K562 (cell line): ENCODE measurements at regions not wholly inside any gene's neighbourhood (a gene's known extent, or its start where the extent isn't known, plus 50 kb on each side); places are given as distances from the start of the nearest gene placed in this dataset.

Source experiments
- ATAC-seq: fragments of 200-7000 bp; cut with Tn5 transposase; 3 replicates; pipeline ENCODE4 v1.9.1; 2020; ENCODE audit warnings: moderate library complexity
- BruUV-seq: library from RNA; stranded (reverse); fragments of 400-500 nt; replicated peaks from 2 replicates; lab custom pipeline; 2021; lab: Mats Ljungman, UMichigan
- CTCF ChIA-PET: fragments of 300-600 bp; formaldehyde crosslinking; extraction: SDS; loops from one replicate; lab custom pipeline; 2021; ENCODE audit warnings: low intra/inter-chr PET ratio; lab: Yijun Ruan, JAX
- POLR2A ChIA-PET: fragments of 300-600, 350-650 bp; sonication (Branson Sonifier 250); formaldehyde crosslinking; extraction: SDS; loops from one replicate; lab custom pipeline; 2021; ENCODE audit warnings: antibody characterized with exemption, inconsistent platforms; lab: Yijun Ruan, JAX
- DNase-seq, 4 experiments: peaks; one replicate each; pipeline versions ENCODE4 v3.0.0 to v3.0.0-alpha.2; 2011 to 2018; ENCODE audit warnings: low spot score in 3 of 4, mixed read lengths in 3 of 4; ENCODE audit errors: extremely low read depth in 1 of 4
- FAIRE-seq: peaks from 2 replicates; lab custom pipeline; 2011; peaks lifted over from hg19 to GRCh38; lab: Jason Lieb, UNC
- H2AFZ ChIP-seq: 2 replicates; pipeline ENCODE4 v1.6.0; 2011; ENCODE audit warnings: low read depth, low read length, control low read depth, inconsistent platforms
- H3K27ac ChIP-seq: fragments of 200-600 bp; 3 replicates; pipeline ENCODE4 v1.8.0; 2011; ENCODE audit warnings: low read depth, mild to moderate bottlenecking, control low read depth, inconsistent platforms, low read length, moderate library complexity, mixed read lengths; ENCODE audit errors: extremely low read depth
- H3K27me3 ChIP-seq, 2 experiments: fragments of 300-600 bp in 1 of 2; 2 replicates in 1 of 2; 3 replicates in 1 of 2; pipeline versions ENCODE4 v1.6.0 to v1.8.0; 2011; ENCODE audit warnings: inconsistent platforms in 2 of 2, low read length in 2 of 2, mild to moderate bottlenecking in 1 of 2, mixed read lengths in 1 of 2, moderate library complexity in 1 of 2; ENCODE audit not compliant: control insufficient read depth in 2 of 2, insufficient read depth in 2 of 2
- H3K36me3 ChIP-seq: fragments of 300-600 bp; 3 replicates; pipeline ENCODE4 v1.8.0; 2011; ENCODE audit warnings: mild to moderate bottlenecking, low read length, inconsistent platforms; ENCODE audit not compliant: control insufficient read depth, insufficient read depth
- H3K4me1 ChIP-seq, 2 experiments: fragments of 200-600 bp in 1 of 2; replicated peaks in 1 of 2; 2 replicates in 1 of 2; 3 replicates in 1 of 2; pipeline versions ENCODE4 v1.5.1 to v1.8.0; 2011; ENCODE audit warnings: inconsistent platforms in 2 of 2, low read length in 2 of 2, mild to moderate bottlenecking in 1 of 2, mixed read lengths in 1 of 2, moderate library complexity in 1 of 2; ENCODE audit not compliant: control insufficient read depth in 2 of 2, insufficient read depth in 2 of 2
- H3K4me2 ChIP-seq: 2 replicates; pipeline ENCODE4 v1.6.1; 2011; ENCODE audit warnings: low read length, control low read depth, inconsistent platforms, mixed read lengths; ENCODE audit not compliant: insufficient read depth
- H3K4me3 ChIP-seq: fragments of 200-600 bp; sonication (generic), shearing (Covaris generic); 2 replicates; pipeline ENCODE4 v1.5.1; 2016; ENCODE audit warnings: control low read depth, inconsistent platforms
- H3K79me2 ChIP-seq: fragments of 200-600 bp; 3 replicates; pipeline ENCODE4 v1.8.0; 2011; ENCODE audit warnings: low read length, inconsistent platforms; ENCODE audit not compliant: control insufficient read depth, insufficient read depth
- H3K9ac ChIP-seq, 2 experiments: 2 replicates each; pipeline versions ENCODE4 v1.6.0 to v1.6.1; 2011; ENCODE audit warnings: low read depth in 2 of 2, low read length in 2 of 2, control low read depth in 1 of 2, inconsistent platforms in 1 of 2, mild to moderate bottlenecking in 1 of 2, mixed read lengths in 1 of 2; ENCODE audit not compliant: insufficient read depth in 1 of 2
- H3K9me1 ChIP-seq: one replicate; pipeline ENCODE4 v1.6.0; 2011; ENCODE audit warnings: inconsistent platforms, mild to moderate bottlenecking, low read length, moderate library complexity; ENCODE audit not compliant: control insufficient read depth, insufficient read depth
- H3K9me3 ChIP-seq: replicated peaks from 2 replicates; pipeline ENCODE4 v1.5.1; 2011; ENCODE audit warnings: low read depth, low read length, inconsistent platforms; ENCODE audit not compliant: control insufficient read depth, insufficient read depth
- H4K20me1 ChIP-seq: replicated peaks from 2 replicates; pipeline ENCODE4 v1.6.1; 2011; ENCODE audit warnings: low read length, inconsistent platforms, mixed read lengths; ENCODE audit not compliant: control insufficient read depth, insufficient read depth
- BRD9 ChIP-seq: fragments of 450-650 bp; IDR thresholded peaks from 2 replicates; pipeline ENCODE4 v1.6.1; 2018; ENCODE audit warnings: low read depth; ENCODE audit not compliant: partially characterized antibody
- CBFA2T2 ChIP-seq: fragments of 450-650 bp; conservative IDR thresholded peaks from 2 replicates; pipeline ENCODE4 v1.6.1; 2017; ENCODE audit warnings: mild to moderate bottlenecking
- DNMT1 ChIP-seq: fragments of 450-650 bp; IDR thresholded peaks from 2 replicates; pipeline ENCODE4 v1.6.1; 2016; ENCODE audit warnings: antibody characterized with exemption, mild to moderate bottlenecking
- DPF2 ChIP-seq: fragments of 450-650 bp; IDR thresholded peaks from 2 replicates; pipeline ENCODE4 v1.6.1; 2016
- FOXP1 ChIP-seq: sonication (generic); formaldehyde crosslinking; IDR thresholded peaks from 2 replicates; pipeline ENCODE4 v1.8.0; 2022; ENCODE audit warnings: mild to moderate bottlenecking, missing genetic modification reagents
- LEF1 ChIP-seq: fragments of 450-650 bp; IDR thresholded peaks from 2 replicates; pipeline ENCODE4 v1.6.1; 2016; ENCODE audit warnings: mild to moderate bottlenecking
- NFE2 ChIP-seq: IDR thresholded peaks from 2 replicates; pipeline ENCODE4 v1.6.1; 2014; ENCODE audit warnings: antibody characterized with exemption, low read depth
- POLR2A ChIP-seq: fragments of 450-650 bp; conservative IDR thresholded peaks from 2 replicates; pipeline ENCODE4 v1.6.1; 2016
- SIX5 ChIP-seq, 2 experiments: IDR thresholded peaks; 2 replicates each; pipeline ENCODE4 v1.6.1; 2011; ENCODE audit warnings: low read length in 2 of 2, borderline replicate concordance in 1 of 2, low read depth in 1 of 2, mild to moderate bottlenecking in 1 of 2, moderate library complexity in 1 of 2; ENCODE audit not compliant: insufficient read depth in 1 of 2
- SMARCA4 ChIP-seq: fragments of 450-650 bp; IDR thresholded peaks from 2 replicates; pipeline ENCODE4 v1.6.1; 2016
- SOX6 ChIP-seq: fragments of 450-650 bp; IDR thresholded peaks from 2 replicates; pipeline ENCODE4 v1.6.1; 2014; ENCODE audit warnings: mild to moderate bottlenecking
- TCF3 ChIP-seq: sonication (generic); formaldehyde crosslinking; IDR thresholded peaks from 2 replicates; pipeline ENCODE4 v1.4.0; 2020; ENCODE audit warnings: mild to moderate bottlenecking, missing genetic modification reagents
- ZNF146 ChIP-seq: IDR thresholded peaks from one replicate; pipeline ENCODE4 v1.6.1; 2018; ENCODE audit warnings: missing compliant biosample characterization; ENCODE audit not compliant: unreplicated experiment
- ZNF311 ChIP-seq: fragments of 250-450 bp; sonication (Bioruptor Pico); IDR thresholded peaks from 2 replicates; pipeline ENCODE4 v1.4.0; 2020; ENCODE audit warnings: mild to moderate bottlenecking, moderate library complexity
- ZNF316 ChIP-seq: fragments of 450-650 bp; IDR thresholded peaks from 2 replicates; pipeline ENCODE4 v1.6.1; 2016
- ZNF75A ChIP-seq: fragments of 450-650 bp; formaldehyde crosslinking; IDR thresholded peaks from 2 replicates; pipeline ENCODE4 v1.4.0; 2020; ENCODE audit warnings: mild to moderate bottlenecking
- WGBS: fragments of 100-300 bp; shearing (Covaris generic); methylation state at CpG from one replicate; pipeline ENCODE4 v1.1.6; 2016; ENCODE audit warnings: low coverage, mixed read lengths; ENCODE audit not compliant: insufficient coverage; ENCODE audit errors: missing lambda C conversion rate; 5-methylcytosine and 5-hydroxymethylcytosine counted together
- in situ Hi-C: fragments of 300-500 bp; cut with MboI; formaldehyde crosslinking; loops from 4 replicates; pipeline ENCODE4 v1.15.0; 2018; ENCODE audit warnings: inconsistent platforms, mixed read lengths
- intact Hi-C: fragments of 100-400 bp; cut with micrococcal nuclease; formaldehyde crosslinking; loops from 2 replicates; pipeline ENCODE4 v1.14.2; 2022
- TF ChIP-seq, protein P1 (sequence below): fragments of 450-650 bp; formaldehyde crosslinking; IDR thresholded peaks from 2 replicates; pipeline ENCODE4 v1.4.0; 2020; ENCODE audit warnings: mild to moderate bottlenecking
- TF ChIP-seq, protein P2 (sequence below): fragments of 450-650 bp; IDR thresholded peaks from 2 replicates; pipeline ENCODE4 v1.6.1; 2016; ENCODE audit warnings: missing biosample characterization, missing genetic modification characterization
- TF ChIP-seq, protein P3 (sequence below): fragments of 450-650 bp; IDR thresholded peaks from 2 replicates; pipeline ENCODE4 v1.6.1; 2017; ENCODE audit warnings: antibody characterized with exemption
- TF ChIP-seq, protein P4 (sequence below), 2 experiments: fragments of 450-650 bp in 1 of 2; sonication (generic) in 1 of 2; formaldehyde crosslinking; conservative IDR thresholded peaks; 2 replicates each; pipeline versions ENCODE4 v1.4.0 to v1.8.1; 2020 to 2022; ENCODE audit warnings: mild to moderate bottlenecking in 1 of 2, missing genetic modification reagents in 1 of 2

DNA sequence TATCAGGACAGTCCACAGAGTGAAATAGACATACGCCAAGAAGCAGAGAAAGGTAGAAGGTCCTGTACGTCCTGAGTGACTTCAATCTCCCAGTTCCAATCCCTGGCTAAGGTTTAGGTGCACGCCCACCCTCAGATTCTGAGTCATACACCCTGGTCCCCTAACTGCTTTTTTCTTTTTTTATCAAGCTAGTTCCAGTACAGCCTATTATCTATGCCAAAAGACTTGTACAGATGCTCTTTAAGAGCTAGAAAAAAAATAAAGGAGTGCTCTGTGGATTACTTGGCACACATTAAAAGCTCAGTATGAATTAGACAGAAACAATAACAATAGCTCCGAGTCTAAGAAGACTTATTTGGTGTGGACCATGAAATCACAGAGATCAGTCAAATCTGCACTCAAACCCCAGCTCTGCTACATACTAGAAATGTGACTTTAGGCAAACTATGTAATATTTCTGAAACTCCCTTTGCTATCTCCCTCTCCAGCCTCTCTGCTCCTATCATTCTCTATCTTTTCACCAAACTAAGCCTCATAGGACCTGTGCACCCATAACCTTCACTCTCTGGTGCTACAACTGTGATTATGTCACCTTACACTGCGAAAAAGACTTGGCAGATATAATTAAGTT lies 168.8 kb upstream of the KCTD7 start (continued):
- peak; percentile 16; the same call in 1 of the 2 replicates for TF ChIP-seq SMARCA4

DNA sequence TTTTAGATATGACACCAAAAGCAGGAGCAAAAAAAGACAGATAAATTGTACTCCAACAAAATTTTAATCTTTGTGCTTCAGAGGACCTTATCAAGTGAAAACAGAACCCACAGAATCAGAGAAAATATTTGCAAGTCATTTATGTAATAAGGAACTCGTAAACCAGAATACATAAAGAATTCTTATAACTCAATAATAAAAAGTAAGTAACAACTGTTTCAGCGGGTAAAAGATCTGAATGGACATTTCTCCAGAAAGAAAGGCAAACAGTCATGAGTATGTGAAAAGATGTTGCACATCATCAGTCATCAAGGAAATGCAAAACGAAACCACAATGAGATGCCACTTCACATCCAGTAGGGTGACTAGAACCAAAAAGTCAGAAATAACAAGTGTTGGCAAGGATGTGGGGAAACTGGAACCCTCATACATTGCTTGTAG lies 167.7 kb upstream of the KCTD7 start:
- H3K36me3 ChIP-seq, result peaks cover 2% of the 10 kb centered on the region; the same call in 2 of the 3 replicates
- H3K9ac ChIP-seq, result no peak overlapping the region
- intact Hi-C loops (no loop called here), in situ Hi-C loops (no loop called here)
- ATAC-seq (peak; percentile 17; the same call in 1 of the 3 replicates), FAIRE-seq (peak; percentile 6), DNase-seq (peak in 1 of 4 experiments; percentile 38)
- H3K27ac ChIP-seq, result no peak overlapping the region
- 4% methylated on average over 3 of the region's 3 CpGs for WGBS
- H3K9me1 ChIP-seq, result no peaks in the 10 kb centered on the region
- no TSS peak for BruUV-seq
- no peaks in the 10 kb centered on the region for H3K9me3 ChIP-seq
- no peak overlapping the region for H2AFZ ChIP-seq
- H4K20me1 ChIP-seq, result no peaks in the 10 kb centered on the region
- ChIA-PET CTCF (no interaction called here), POLR2A (no interaction called here)
- no peaks in the 10 kb centered on the region for H3K79me2 ChIP-seq
- no peak overlapping the region for H3K4me3 ChIP-seq
- H3K4me1 ChIP-seq, result peaks cover 2 to 23% of the 10 kb centered on the region in 2 experiments; a peak in 4 of 5 replicates
- no peaks in the 10 kb centered on the region for H3K27me3 ChIP-seq
- no peak overlapping the region for H3K4me2 ChIP-seq
- TF ChIP-seq ZNF311 (CRISPR knock-in tag) (no peak), TCF3 (CRISPR knock-in tag) (peak; percentile 75), LEF1 (peak; percentile 45), SIX5 (IDR thresholded peaks at IDR 0.05; ENCODE audit: borderline replicate concordance in 1 of 2, insufficient read depth in 1 of 2, low read depth in 1 of 2, low read length in 2 of 2) (no peak), DPF2 (peak; percentile 82), ZNF316 (peak; percentile 80), POLR2A (no peak), FOXP1 (CRISPR knock-in tag) (no peak), ZNF75A (CRISPR knock-in tag) (no peak), SOX6 (peak; percentile 58; the same call in 1 of the 2 replicates), NFE2 (peak; percentile 81), BRD9 (peak; percentile 18), DNMT1 (no peak), CBFA2T2 (peak; percentile 74), ZNF146 (CRISPR knock-in tag) (no peak)
- TF ChIP-seq, protein P1, sequence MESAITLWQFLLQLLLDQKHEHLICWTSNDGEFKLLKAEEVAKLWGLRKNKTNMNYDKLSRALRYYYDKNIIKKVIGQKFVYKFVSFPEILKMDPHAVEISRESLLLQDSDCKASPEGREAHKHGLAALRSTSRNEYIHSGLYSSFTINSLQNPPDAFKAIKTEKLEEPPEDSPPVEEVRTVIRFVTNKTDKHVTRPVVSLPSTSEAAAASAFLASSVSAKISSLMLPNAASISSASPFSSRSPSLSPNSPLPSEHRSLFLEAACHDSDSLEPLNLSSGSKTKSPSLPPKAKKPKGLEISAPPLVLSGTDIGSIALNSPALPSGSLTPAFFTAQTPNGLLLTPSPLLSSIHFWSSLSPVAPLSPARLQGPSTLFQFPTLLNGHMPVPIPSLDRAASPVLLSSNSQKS (CRISPR knock-in tag), result 0 out of 2 replicates have a peak, but pooled peaks have one; percentile 52
- TF ChIP-seq, protein P2, sequence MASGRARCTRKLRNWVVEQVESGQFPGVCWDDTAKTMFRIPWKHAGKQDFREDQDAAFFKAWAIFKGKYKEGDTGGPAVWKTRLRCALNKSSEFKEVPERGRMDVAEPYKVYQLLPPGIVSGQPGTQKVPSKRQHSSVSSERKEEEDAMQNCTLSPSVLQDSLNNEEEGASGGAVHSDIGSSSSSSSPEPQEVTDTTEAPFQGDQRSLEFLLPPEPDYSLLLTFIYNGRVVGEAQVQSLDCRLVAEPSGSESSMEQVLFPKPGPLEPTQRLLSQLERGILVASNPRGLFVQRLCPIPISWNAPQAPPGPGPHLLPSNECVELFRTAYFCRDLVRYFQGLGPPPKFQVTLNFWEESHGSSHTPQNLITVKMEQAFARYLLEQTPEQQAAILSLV (tag), result no peak
- TF ChIP-seq, protein P3, sequence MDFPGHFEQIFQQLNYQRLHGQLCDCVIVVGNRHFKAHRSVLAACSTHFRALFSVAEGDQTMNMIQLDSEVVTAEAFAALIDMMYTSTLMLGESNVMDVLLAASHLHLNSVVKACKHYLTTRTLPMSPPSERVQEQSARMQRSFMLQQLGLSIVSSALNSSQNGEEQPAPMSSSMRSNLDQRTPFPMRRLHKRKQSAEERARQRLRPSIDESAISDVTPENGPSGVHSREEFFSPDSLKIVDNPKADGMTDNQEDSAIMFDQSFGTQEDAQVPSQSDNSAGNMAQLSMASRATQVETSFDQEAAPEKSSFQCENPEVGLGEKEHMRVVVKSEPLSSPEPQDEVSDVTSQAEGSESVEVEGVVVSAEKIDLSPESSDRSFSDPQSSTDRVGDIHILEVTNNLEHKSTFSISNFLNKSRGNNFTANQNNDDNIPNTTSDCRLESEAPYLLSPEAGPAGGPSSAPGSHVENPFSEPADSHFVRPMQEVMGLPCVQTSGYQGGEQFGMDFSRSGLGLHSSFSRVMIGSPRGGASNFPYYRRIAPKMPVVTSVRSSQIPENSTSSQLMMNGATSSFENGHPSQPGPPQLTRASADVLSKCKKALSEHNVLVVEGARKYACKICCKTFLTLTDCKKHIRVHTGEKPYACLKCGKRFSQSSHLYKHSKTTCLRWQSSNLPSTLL, result no peak
- TF ChIP-seq, protein P4, sequence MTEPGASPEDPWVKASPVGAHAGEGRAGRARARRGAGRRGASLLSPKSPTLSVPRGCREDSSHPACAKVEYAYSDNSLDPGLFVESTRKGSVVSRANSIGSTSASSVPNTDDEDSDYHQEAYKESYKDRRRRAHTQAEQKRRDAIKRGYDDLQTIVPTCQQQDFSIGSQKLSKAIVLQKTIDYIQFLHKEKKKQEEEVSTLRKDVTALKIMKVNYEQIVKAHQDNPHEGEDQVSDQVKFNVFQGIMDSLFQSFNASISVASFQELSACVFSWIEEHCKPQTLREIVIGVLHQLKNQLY (CRISPR knock-in tag; conservative IDR thresholded peaks at IDR 0.05), result no peak
